ENCODE measurements at regions not wholly inside any gene's neighbourhood (a gene's known extent, or its start where the extent isn't known, plus 50 kb on each side); places are given as distances from the start of the nearest gene placed in this dataset.

- no peak for DNase-seq
Measured at GRCh38 chr20:11551479-11551878, 366.2 kb upstream of the BTBD3 start.

GRCh38 chr20:11553603-11554002, 364.1 kb upstream of the BTBD3 start:
- no peak for DNase-seq

DNA sequence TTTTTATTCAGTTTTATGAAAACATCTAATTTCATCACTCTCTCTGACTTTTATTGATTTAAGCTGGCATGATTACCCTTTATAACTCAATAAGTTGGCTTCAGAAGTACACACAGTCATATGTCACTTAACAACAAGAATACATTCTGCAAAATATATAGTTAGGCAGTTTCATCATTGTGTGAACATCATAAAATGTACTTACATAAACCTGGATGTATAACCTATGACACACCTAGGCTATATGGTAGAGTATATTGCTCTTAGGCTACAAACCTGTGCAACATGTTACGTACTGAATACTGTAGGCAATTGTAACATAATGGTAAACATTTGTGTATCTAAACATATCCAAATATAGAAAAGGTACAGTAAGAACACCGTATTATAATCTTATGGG, 362.2 kb upstream of the BTBD3 start:
- no peak for DNase-seq

DNA sequence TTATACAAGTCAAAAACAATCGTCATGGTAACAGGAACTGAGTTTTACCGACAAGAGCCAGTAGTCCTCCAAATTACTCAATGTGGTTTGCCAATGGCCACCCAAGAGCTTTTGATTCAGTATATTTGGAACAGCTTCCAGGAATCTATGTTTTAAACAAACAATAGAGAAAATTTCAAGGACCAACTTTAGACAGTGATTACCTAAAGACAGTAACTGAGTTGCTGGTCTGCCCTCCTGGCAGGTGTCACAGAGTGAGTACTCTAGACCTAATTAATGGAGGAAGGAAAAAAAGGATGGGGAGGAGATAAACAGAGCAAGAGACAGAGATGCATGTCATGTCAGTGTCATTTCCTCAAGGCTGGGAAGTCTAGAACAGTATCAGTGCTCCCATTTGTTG, 361.3 kb upstream of the BTBD3 start:
- no peak for DNase-seq

GRCh38 chr20:11564491-11564890, 353.2 kb upstream of the BTBD3 start:
- no peak for DNase-seq

GRCh38 chr20:11569163-11569562, 348.5 kb upstream of the BTBD3 start:
- no peak for DNase-seq

- no peak for DNase-seq
Measured at GRCh38 chr20:11573507-11573906, 344.2 kb upstream of the BTBD3 start.

- no peak for DNase-seq
Measured at GRCh38 chr20:11581271-11581670, 336.4 kb upstream of the BTBD3 start.

DNA sequence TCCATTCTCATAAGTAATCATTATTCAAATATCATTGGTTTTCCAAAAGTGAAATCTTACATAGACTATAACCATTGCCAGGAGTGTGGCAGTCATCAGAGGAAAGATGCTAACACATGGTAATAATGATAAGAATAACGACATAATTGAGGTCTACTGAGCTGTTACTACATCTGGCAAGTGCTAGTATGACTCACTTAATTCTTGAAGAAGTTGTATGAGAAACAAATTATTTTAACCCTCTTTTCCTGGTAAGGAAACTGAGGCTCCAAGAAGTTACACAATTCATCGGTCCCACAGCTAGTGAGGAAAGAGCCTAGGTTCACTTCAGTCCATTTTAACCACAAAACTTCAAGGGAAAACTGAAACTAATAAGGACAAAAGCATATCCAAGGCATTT, 335.6 kb upstream of the BTBD3 start:
- DNase-seq = no peak

DNA sequence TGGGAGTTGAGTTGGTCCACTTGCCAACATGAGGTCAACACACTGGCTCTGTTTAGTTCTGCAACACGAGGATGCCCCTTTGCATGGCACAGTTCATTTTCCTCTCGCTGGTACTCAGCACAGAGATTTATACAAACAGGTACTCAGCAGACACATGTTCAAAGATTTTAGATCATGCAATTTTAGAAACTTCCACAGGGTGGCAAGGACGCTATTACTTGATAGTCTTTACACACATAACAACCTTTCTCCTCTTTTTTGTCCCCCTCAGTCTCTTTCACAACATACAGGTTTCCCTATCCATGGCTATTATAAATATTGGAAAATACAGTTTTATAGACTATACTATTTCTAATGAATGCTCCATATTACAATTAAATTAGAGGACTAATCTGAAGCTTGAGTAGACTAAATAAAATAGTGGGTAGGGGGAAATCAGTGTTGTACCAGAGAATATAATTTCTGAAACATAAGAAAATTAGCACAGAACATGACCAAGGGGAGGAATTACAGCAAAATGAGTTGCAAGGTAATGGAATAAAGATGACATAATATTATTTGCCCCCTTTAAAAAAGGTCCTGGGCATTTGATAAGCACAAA, 331.8 kb upstream of the BTBD3 start:
- DNase-seq = no peak

- DNase-seq = no peak
Measured at GRCh38 chr20:11588875-11589274, 328.8 kb upstream of the BTBD3 start.

DNA sequence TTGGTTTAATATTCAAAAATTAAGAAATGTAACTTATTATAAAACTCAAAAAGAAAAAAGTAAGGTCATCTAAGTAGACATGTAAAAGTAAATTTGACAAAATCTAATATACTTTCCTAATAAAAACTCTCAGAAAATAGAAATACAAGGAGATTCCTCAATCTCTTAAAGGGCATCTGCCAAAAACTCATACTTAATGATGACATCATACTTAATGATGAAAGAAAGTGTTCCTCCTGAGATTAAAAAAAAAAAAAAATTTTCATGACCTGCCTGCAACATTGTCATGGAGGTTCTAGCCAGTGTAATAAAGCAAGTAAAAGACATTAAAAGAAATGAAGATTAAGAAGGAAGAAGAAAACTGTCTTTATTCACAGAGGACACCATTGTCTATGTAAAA, 325.7 kb upstream of the BTBD3 start:
- no peak for DNase-seq

DNA sequence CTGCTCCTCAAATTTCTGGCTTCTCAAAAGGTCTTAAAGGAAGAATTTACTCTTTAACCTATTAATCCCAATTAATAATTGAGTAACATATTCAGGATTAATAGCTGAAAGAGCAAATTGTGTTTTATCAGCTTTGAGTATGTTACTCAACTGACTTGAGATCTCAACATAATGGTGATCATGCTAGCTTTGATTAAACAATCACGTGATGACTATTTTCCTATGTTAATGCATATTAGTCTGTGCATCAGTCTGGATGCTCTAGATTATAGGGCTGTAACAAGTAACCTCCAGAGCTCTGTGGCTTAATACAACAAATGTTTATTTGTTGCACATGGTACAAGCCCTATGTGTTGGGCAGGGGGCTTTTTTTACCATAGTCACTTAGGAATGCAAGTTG, 313.4 kb upstream of the BTBD3 start:
- DNase-seq = no peak

- DNase-seq = no peak
Measured at GRCh38 chr20:11607047-11607446, 310.6 kb upstream of the BTBD3 start.

DNA sequence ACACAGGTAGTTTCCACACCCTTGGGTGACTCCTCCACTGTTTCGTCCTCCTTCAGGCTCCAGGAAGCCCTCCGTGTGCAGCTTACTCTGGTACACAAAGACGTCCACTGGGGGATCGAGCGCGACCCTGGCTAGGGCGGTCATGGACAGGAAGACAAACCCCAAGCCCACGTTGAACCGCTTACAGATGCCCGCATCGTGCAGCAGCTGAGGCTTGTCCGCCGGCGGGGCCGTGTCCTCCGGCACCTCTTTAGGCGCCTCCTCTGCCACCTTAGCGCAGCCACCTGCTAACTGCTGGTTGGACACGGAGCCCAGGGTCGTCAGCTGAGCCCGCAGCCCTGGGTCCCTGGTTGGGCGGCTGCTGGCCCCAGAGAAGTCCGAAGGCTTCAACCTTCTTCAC, 309.0 kb upstream of the BTBD3 start:
- DNase-seq = no peak

DNA sequence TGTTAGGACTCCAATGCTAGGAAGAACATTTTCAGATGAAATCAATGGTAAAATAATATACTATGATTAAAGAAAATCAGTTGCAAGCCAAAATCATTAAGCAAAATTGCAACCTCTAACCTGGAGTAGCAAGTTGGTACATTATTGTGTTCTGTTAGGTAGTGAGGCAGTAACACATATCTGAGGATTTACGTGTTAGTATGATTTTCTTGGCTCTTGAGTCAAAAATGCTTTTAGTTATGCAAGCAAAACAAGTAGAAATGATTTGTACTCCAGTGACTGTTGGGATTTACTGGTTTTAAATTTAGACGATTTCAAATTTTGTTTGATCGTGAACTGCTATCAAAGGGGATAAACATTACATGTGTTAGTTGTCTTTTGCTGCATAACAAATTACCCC, 293.0 kb upstream of the BTBD3 start:
- DNase-seq = no peak

DNA sequence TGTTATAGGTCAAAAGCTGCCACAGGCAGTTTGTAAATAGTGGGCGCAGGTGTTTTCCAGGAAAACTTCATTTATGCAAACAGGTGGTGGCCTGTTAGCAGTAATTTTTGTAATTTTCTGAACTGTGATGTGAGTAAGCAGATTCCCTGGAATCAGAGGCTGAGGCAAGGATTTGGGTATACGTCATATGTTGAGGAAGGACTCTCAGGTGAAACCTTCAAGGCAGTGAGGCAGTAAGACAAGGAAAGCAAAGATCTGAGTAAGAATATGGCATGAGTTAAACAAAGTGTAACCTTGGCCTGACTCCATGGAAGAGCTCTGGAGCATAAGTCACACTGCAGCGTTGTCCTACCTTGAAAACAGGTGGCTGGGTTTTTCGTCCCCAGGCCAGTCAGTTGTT, 291.1 kb upstream of the BTBD3 start:
- DNase-seq = no peak

DNA sequence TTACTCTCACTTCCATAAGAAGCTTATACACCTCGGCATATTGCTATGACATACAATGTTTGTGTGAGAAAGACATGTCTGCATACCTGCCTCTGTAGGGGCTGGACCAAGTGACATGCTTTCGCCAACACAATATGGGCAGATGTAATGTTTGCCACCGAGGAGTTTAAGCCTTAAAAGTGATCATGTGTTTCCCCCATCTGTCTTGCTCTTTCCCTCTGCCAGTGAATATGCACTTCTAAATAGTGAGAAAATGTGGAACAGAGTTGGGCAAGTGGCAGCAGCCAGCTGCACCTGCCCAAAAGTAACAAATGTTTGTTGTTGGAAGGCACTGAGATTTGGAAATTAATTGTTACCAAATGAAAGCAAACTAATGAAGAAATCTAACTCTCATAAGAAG, 274.8 kb upstream of the BTBD3 start:
- DNase-seq = no peak

- DNase-seq = no peak
Measured at GRCh38 chr20:11646359-11646758, 271.3 kb upstream of the BTBD3 start.

- DNase-seq = no peak
Measured at GRCh38 chr20:11650566-11650965, 267.1 kb upstream of the BTBD3 start.

DNA sequence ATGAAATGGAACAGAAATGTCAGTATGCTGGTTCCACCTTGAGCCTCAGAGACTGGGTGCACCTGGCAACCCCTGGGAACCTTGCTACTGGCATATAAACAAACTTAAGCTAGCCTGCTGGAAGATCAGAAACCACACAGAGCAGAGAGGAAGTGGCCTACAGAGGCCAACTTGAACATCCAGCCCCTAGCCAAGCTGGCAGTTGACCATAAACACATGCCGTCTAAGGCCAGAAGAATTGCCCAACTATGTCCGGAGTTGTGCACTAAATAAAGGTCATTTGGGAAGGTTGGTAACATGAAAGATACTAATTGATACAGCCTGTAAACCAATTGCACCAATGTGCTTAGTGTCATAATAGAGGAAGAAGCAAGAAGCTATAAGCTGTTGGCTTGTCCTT, 266.6 kb upstream of the BTBD3 start:
- no peak for DNase-seq

GRCh38 chr20:11651647-11652046, 266.0 kb upstream of the BTBD3 start:
- DNase-seq = no peak

- DNase-seq = no peak
Measured at GRCh38 chr20:11652128-11652527, 265.6 kb upstream of the BTBD3 start.

DNA sequence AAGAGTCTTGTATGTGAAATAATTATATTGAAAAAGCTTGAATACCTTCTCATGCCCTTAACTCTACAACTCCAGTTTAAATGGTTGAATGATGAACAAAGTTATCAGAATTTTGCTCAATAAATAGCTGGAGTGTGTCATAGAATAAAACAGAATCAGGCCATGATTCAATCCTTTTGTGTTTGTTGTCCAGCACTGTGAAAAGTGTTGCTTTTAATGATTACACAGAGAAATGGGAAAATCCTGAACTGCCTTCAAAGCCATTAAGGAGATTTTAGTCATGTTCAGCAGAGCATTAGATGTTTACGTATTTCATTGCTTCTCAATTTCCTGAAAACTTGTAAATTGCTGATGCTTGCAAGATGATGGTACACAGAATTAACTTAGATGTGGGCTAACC, 262.9 kb upstream of the BTBD3 start:
- no peak for DNase-seq

DNA sequence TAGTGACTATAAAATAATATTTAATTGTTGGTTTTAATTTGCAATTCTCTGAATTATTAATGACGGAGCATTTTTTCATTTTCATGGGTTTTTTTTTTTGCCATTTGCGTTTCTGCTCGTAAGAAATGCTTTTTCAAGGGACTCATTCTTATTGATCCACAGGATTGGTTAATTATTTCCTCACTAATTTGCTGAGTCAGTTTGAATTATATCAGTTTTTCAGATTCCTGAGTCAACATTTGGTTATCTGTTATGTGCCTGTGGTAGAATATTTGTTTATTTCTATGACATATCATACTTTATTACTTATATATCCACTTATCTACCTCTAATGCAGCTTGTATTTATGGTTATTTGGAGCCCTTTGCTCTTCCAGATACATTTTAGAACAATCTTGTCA, 257.0 kb upstream of the BTBD3 start:
- no peak for DNase-seq

- no peak for DNase-seq
Measured at GRCh38 chr20:11671015-11671511, 246.6 kb upstream of the BTBD3 start.

Data from NCI-H226 (cell line).